ENCODE measurements at regions not wholly inside any gene's neighbourhood (a gene's known extent, or its start where the extent isn't known, plus 50 kb on each side); places are given as distances from the start of the nearest gene placed in this dataset.
"Not testable (repeated sequence)": the region's sequence is repeated elsewhere in the genome, so short reads cannot be mapped to it uniquely, and the experiment has no call there.

DNA sequence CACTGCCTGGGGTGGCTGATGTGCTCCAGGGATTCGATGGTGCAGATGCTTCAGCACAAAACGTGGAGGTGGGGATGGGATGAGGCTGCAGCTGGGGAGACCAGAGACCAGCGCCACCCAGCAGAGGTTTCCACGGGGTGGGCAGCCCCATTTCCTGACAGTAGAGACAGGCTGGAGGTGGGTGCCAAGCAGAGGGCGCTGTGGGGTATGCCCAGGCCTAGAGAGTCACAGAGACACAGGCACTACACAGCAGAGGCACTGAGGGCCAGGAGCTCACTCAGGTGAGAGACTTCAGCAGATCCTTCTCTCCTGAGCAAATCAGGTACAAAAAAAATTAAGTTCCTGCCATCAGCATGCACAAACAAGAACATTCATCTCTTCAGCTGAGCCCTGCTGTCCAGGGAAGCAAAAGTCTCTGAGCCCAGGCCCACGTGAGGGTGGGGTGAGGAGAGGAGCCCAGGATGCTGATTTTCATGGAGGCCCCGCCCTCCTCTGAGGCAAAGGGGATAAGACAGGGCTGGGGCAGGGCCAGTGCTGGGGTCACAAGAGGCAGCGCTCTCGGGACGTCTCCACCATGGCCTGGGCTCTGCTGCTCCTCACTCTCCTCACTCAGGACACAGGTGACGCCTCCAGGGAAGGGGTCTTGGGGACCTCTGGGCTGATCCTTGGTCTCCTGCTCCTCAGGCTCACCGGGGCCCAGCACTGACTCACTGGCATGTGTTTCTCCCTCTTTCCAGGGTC is 53.1 kb downstream of the GGTLC2 start:
- intact Hi-C loops (cut with micrococcal nuclease): no loop called here

- intact Hi-C loops (cut with micrococcal nuclease): no loop called here
These were observed 53.9 kb downstream of the GGTLC2 start for GRCh38 chr22:22698263-22698750.

GRCh38 chr22:22700631-22701030 is 56.2 kb downstream of the GGTLC2 start:
- intact Hi-C loops (cut with micrococcal nuclease): no loop called here

DNA sequence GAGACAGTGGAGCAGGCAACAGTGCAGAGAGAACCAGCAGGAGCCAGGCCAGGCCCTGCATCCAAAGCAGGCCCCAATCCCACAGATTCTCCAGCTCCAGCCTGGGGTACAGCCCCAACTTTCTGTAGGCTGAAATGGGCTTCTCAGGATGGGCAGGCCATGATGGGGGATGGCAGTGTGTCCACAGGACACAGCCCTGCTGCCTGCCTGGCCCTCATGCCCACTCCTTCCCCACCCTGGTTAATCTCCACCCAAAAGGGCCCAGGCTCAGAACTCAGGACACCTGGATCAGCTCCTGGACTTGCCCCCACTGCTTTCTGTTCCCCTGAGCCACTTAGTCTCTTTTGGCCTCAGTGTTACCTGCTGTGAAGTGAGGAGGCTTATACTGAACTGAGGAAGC is 57.1 kb downstream of the GGTLC2 start:
- intact Hi-C loops (cut with micrococcal nuclease): not testable (repeated sequence)

DNA sequence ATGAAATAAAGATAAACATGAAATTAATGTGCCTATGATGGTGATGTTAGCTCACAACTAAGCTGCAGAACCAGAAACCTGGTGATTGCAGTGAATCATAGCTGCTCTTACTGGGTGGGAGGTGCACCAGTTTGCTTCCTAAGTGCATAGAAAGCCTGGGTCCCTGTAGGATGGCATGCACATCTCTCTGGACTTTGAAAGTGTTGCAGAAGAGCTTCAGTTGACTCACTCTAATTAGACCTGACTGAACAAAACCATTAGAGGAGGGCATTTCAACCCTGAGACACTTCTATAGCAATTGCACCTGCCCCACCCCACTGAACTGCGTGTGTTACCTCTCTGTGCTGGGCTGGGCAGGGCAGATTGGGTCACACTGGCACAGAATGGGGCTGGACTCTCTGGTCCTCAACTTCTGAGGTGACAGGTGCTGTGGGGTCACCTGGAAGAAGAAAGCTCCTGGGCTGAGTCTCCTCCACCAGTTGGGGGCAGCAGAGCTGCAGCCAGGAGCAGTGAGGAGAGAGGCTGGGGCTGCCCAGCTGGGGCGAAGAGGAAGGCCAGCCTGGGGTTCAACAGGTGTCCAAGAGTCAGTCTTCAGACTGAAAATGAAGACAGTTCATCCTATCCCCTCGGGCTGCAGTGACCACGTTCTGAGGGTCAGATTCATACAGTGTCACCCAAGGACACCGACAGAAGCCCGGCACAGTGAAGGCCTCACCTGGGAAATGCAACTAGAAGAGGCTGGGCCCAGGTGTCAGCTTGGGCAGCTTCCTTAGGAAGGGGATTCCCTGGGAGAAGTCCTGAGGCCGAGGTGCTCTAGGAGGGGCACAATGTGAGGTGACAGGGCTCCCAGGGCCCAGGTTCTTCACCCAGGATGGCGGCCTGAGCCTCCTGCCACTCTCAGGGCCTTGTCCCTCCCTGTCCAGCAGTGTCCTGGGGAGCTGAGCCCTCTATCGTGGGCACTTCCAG is 58.1 kb downstream of the GGTLC2 start:
- intact Hi-C loops (cut with micrococcal nuclease): no loop called here

DNA sequence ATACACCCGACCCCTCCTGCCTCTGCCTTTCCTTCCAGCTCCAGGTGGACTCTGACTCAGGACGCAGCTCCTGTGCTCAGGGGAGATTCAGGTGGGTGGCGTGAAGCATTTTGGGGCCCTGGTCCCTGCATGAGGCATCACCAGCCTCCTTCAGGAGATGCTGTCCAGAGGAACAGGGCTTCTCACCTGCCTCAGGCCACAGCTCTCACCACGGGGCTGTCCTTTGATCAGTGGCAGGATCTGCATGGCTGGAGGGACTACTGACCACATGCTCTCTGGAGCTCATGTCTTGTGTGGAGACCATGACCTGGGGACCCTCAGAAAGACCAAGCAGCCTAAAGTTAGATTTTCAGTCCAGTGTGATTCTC is 58.8 kb downstream of the GGTLC2 start:
- intact Hi-C loops (cut with micrococcal nuclease): no loop called here

- intact Hi-C loops (cut with micrococcal nuclease): no loop called here
These were observed 59.3 kb downstream of the GGTLC2 start for GRCh38 chr22:22703715-22704114.

GRCh38 chr22:22704156-22704946 is 59.9 kb downstream of the GGTLC2 start:
- intact Hi-C loops (cut with micrococcal nuclease): no loop called here

- intact Hi-C loops (cut with micrococcal nuclease): loop anchor here (5.0 kb wide), 1 partner anchor 62 kb away; no protein-coding TSS in a partner anchor
These were observed 61.1 kb downstream of the GGTLC2 start for GRCh38 chr22:22705328-22706100.

DNA sequence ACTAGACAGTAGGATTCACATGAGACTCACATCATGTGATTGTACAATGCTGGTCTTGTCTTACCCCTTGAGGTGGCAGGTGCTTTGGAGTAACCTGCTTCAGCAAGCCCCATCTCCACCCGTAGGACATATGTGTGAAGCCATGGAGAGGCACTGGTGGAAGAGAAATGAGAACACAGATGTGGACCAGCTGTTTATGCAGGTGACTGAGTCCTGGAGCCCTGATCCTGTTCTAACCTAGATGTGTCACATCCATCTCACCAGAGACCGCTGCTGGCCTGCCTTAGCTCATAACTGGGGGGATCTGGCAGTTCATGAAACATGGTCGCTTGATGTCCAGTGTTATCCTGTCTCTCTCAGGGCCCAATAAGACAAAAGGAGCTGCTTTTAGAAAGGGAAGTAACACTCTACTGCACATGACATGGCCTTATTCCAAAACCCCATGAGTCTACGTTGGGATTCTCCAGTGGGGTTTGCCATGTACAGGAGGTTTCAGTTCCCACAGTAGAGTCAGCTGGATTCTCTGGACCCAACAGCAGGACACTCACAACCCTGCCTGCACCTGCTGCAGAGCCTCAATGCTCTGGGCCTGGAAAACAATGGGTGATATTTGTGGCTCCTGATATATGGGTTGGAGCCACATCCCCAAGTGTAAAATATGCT is 62.0 kb downstream of the GGTLC2 start:
- intact Hi-C loops (cut with micrococcal nuclease): loop anchor here (5.0 kb wide), 1 partner anchor 61 kb away; no protein-coding TSS in a partner anchor

- intact Hi-C loops (cut with micrococcal nuclease): loop anchor here (5.0 kb wide), 2 partner anchors 37 to 57 kb away; no protein-coding TSS in a partner anchor
These were observed 65.5 kb downstream of the GGTLC2 start for GRCh38 chr22:22709719-22710445.

GRCh38 chr22:22710719-22711531 is 66.5 kb downstream of the GGTLC2 start:
- intact Hi-C loops (cut with micrococcal nuclease): loop anchor here (5.0 kb wide), 1 partner anchor 36 kb away; no protein-coding TSS in a partner anchor

- intact Hi-C loops (cut with micrococcal nuclease): loop anchor here (5.0 kb wide), 1 partner anchor 36 kb away; no protein-coding TSS in a partner anchor
These were observed 67.1 kb downstream of the GGTLC2 start for GRCh38 chr22:22711532-22711913.

DNA sequence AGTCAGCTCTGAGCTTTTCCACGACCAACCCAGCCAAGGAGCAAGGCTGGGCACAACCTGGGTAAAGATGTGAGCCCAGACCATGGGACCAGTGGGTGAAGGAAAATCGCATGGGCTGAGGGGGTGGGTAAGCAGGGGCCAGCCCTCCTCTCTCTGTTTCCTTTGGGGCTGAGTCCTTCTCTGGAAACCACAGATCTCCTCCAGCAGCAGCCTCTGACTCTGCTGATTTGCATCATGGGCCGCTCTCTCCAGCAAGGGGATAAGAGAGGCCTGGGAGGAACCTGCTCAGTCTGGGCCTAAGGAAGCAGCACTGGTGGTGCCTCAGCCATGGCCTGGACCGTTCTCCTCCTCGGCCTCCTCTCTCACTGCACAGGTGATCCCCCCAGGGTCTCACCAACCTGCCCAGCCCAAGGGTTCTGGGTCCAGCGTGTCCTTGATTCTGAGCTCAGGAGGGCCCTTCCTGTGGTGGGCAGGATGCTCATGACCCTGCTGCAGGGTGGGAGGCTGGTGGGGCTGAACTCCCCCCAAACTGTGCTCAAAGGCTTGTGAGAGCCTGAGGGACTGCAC is 67.8 kb downstream of the GGTLC2 start:
- intact Hi-C loops (cut with micrococcal nuclease): loop anchor here (5.0 kb wide), 1 partner anchor 35 kb away; no protein-coding TSS in a partner anchor

- intact Hi-C loops (cut with micrococcal nuclease): loop anchor here (5.0 kb wide), 1 partner anchor 34 kb away; no protein-coding TSS in a partner anchor
These were observed 68.4 kb downstream of the GGTLC2 start for GRCh38 chr22:22712666-22713365.

- intact Hi-C loops (cut with micrococcal nuclease): loop anchor here (5.0 kb wide), 1 partner anchor 34 kb away; no protein-coding TSS in a partner anchor
These were observed 69.0 kb downstream of the GGTLC2 start for GRCh38 chr22:22713416-22713815.
